OCI-LY1 (cell line): ENCODE measurements at regions not wholly inside any gene's neighbourhood (a gene's known extent, or its start where the extent isn't known, plus 50 kb on each side); places are given as distances from the start of the nearest gene placed in this dataset.

Experiments used
- H2AFZ ChIP-seq: fragments of 200-600 bp; sonication (generic), shearing (Covaris generic); 2 replicates; pipeline ENCODE4 v1.6.0; 2014; ENCODE audit warnings: antibody characterized with exemption, mild to moderate bottlenecking, low read length
- H3F3A ChIP-seq: fragments of 200-600 bp; sonication (generic), shearing (Covaris generic); 2 replicates; pipeline ENCODE4 v1.6.0; 2014; ENCODE audit warnings: mild to moderate bottlenecking, antibody characterized with exemption, low read length, moderate library complexity; ENCODE audit not compliant: insufficient read depth
- H3K27ac ChIP-seq: fragments of 200-600 bp; sonication (generic); 2 replicates; pipeline ENCODE4 v1.5.1; 2014; ENCODE audit warnings: low read length, mixed run types, mild to moderate bottlenecking, low read depth; ENCODE audit not compliant: poor library complexity, severe bottlenecking
- H3K27me3 ChIP-seq: fragments of 200-600 bp; sonication (generic); 2 replicates; pipeline ENCODE4 v1.6.0; 2014; ENCODE audit warnings: antibody characterized with exemption, mild to moderate bottlenecking, low read length, moderate library complexity; ENCODE audit not compliant: insufficient read depth
- H3K36me3 ChIP-seq: fragments of 200-600 bp; sonication (generic); 2 replicates; pipeline ENCODE4 v1.6.1; 2014; ENCODE audit warnings: mild to moderate bottlenecking, antibody characterized with exemption, low read length, moderate library complexity, mixed read lengths; ENCODE audit not compliant: insufficient read depth
- H3K4me1 ChIP-seq: fragments of 200-600 bp; sonication (generic); 2 replicates; pipeline ENCODE4 v1.5.1; 2014; ENCODE audit warnings: mild to moderate bottlenecking, low read length, moderate library complexity; ENCODE audit not compliant: insufficient read depth, severe bottlenecking
- H3K4me2 ChIP-seq: fragments of 200-600 bp; sonication (generic), shearing (Covaris generic); 2 replicates; pipeline ENCODE4 v1.6.1; 2014; ENCODE audit warnings: low read length
- H3K4me3 ChIP-seq: fragments of 200-600 bp; sonication (generic); 2 replicates; pipeline ENCODE4 v1.5.1; 2014; ENCODE audit warnings: low read length, low read depth, mild to moderate bottlenecking, mixed read lengths; ENCODE audit not compliant: poor library complexity, severe bottlenecking
- H3K79me2 ChIP-seq: fragments of 200-600 bp; shearing (Covaris generic); 2 replicates; pipeline ENCODE4 v1.6.1; 2016; ENCODE audit warnings: mixed run types, low read length, mixed read lengths; ENCODE audit not compliant: insufficient read depth
- H3K9ac ChIP-seq: fragments of 200-600 bp; sonication (generic), shearing (Covaris generic); 2 replicates; pipeline ENCODE4 v1.6.1; 2014; ENCODE audit warnings: mild to moderate bottlenecking, low read length, mixed read lengths
- H3K9me2 ChIP-seq: fragments of 200-600 bp; sonication (generic), shearing (Covaris generic); 2 replicates; pipeline ENCODE4 v1.6.1; 2014; ENCODE audit warnings: low read depth, mild to moderate bottlenecking, low read length, mixed read lengths
- H3K9me3 ChIP-seq: fragments of 200-600 bp; shearing (Covaris generic); 2 replicates; pipeline ENCODE4 v1.6.1; 2014; ENCODE audit warnings: low read length, mixed read lengths
- H4K20me1 ChIP-seq: fragments of 200-600 bp; sonication (generic), shearing (Covaris generic); 2 replicates; pipeline ENCODE4 v1.6.0; 2016; ENCODE audit warnings: mild to moderate bottlenecking, low read length; ENCODE audit not compliant: insufficient read depth
- EZH2 ChIP-seq: fragments of 200-600 bp; sonication (generic), shearing (Covaris generic); IDR thresholded peaks from 2 replicates; pipeline ENCODE4 v1.8.0; 2017; ENCODE audit warnings: borderline replicate concordance, mixed run types, mild to moderate bottlenecking, antibody characterized with exemption, low read length, moderate library complexity, mixed read lengths
- TF ChIP-seq, protein P1 (sequence below): fragments of 200-600 bp; sonication (generic), shearing (Covaris generic); IDR thresholded peaks from 2 replicates; pipeline ENCODE4 v1.5.1; 2017; ENCODE audit warnings: mild to moderate bottlenecking, antibody characterized with exemption, low read length, moderate library complexity, mixed read lengths

DNA sequence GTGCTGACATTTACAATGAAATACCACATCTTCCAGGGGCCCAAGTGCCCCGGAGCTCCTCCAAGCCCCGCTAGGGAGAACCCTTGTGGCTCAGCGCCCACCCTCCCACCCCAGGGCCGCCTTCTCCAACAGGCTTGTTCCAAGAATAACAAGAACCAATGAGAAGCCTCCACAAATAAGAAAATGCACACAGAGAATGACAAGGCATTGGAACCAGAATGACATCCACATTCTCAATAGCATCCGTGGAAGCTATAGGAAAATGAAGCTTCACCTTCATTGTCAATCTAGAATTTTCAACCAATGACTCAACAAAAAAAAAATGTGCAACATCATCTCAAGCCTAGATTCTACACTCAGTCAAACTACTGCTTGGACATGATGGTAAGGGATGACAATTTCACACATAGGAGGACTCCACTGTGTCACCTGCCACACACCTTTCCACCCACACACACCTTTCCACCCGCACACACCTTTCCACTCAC, 50.4 kb upstream of the PPP2R2D start:
- no peaks in the 10 kb centered on the region; the same call in 1 of the 2 replicates for H3K27me3 ChIP-seq
- no peaks in the 10 kb centered on the region for H3K9me2 ChIP-seq
- H3F3A ChIP-seq: no peaks in the 10 kb centered on the region
- no peaks in the 10 kb centered on the region for H3K4me1 ChIP-seq
- no peak overlapping the region for H2AFZ ChIP-seq
- H3K9ac ChIP-seq: no peak overlapping the region
- no peak overlapping the region for H3K4me2 ChIP-seq
- no peaks in the 10 kb centered on the region for H3K36me3 ChIP-seq
- no peaks in the 10 kb centered on the region for H4K20me1 ChIP-seq
- H3K4me3 ChIP-seq: no peak overlapping the region
- TF ChIP-seq, protein P1, sequence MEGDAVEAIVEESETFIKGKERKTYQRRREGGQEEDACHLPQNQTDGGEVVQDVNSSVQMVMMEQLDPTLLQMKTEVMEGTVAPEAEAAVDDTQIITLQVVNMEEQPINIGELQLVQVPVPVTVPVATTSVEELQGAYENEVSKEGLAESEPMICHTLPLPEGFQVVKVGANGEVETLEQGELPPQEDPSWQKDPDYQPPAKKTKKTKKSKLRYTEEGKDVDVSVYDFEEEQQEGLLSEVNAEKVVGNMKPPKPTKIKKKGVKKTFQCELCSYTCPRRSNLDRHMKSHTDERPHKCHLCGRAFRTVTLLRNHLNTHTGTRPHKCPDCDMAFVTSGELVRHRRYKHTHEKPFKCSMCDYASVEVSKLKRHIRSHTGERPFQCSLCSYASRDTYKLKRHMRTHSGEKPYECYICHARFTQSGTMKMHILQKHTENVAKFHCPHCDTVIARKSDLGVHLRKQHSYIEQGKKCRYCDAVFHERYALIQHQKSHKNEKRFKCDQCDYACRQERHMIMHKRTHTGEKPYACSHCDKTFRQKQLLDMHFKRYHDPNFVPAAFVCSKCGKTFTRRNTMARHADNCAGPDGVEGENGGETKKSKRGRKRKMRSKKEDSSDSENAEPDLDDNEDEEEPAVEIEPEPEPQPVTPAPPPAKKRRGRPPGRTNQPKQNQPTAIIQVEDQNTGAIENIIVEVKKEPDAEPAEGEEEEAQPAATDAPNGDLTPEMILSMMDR: no peak
- no peak for TF ChIP-seq EZH2
- no peak overlapping the region for H3K27ac ChIP-seq
- no peaks in the 10 kb centered on the region for H3K79me2 ChIP-seq
- no peaks in the 10 kb centered on the region for H3K9me3 ChIP-seq
